Fibroblast of lung (primary cell): ENCODE measurements at regions not wholly inside any gene's neighbourhood (a gene's known extent, or its start where the extent isn't known, plus 50 kb on each side); places are given as distances from the start of the nearest gene placed in this dataset.

ENCODE experiments used
- DNase-seq, 2 donors: peaks; one replicate each; pipeline versions ENCODE4 v3.0.0 to v3.0.0-alpha.2; 2010; ENCODE audit warnings: low read depth in 2 of 2
- H2AFZ ChIP-seq: 2 replicates; pipeline ENCODE4 v1.5.1; 2012; ENCODE audit warnings: low read length, control low read depth, inconsistent platforms
- H3K27ac ChIP-seq: 2 replicates; pipeline ENCODE4 v1.5.1; 2011; ENCODE audit warnings: low read length, control low read depth; ENCODE audit not compliant: insufficient read depth
- H3K27me3 ChIP-seq: 2 replicates; pipeline ENCODE4 v1.5.1; 2011; ENCODE audit warnings: mild to moderate bottlenecking, low read length; ENCODE audit not compliant: control insufficient read depth, insufficient read depth
- H3K36me3 ChIP-seq: 2 replicates; pipeline ENCODE4 v1.5.1; 2011; ENCODE audit warnings: low read length; ENCODE audit not compliant: control insufficient read depth, insufficient read depth
- H3K4me1 ChIP-seq: 2 replicates; pipeline ENCODE4 v1.5.1; 2011; ENCODE audit warnings: low read length; ENCODE audit not compliant: control insufficient read depth, insufficient read depth; ENCODE audit errors: extremely low read depth
- H3K4me2 ChIP-seq: 2 replicates; pipeline ENCODE4 v1.5.1; 2011; ENCODE audit warnings: low read length, control low read depth; ENCODE audit not compliant: insufficient read depth; ENCODE audit errors: extremely low read depth
- H3K4me3 ChIP-seq, 4 experiments: fragments of 200-600 bp in 1 of 4; sonication (generic) in 1 of 4; replicated peaks in 1 of 4; 2 replicates each; pipeline ENCODE4 v1.5.1; 2011 to 2016; ENCODE audit warnings: low read length in 4 of 4, low read depth in 3 of 4, mild to moderate bottlenecking in 3 of 4, control low read depth in 2 of 4, inconsistent platforms in 1 of 4, mixed read lengths in 1 of 4; ENCODE audit not compliant: insufficient read depth in 1 of 4; ENCODE audit errors: control extremely low read depth in 1 of 4
- H3K79me2 ChIP-seq: 2 replicates; pipeline ENCODE4 v1.5.1; 2012; ENCODE audit warnings: mild to moderate bottlenecking, low read length, inconsistent platforms; ENCODE audit not compliant: control insufficient read depth, insufficient read depth
- H3K9ac ChIP-seq: 2 replicates; pipeline ENCODE4 v1.5.1; 2011; ENCODE audit warnings: mild to moderate bottlenecking, low read length, control low read depth; ENCODE audit not compliant: insufficient read depth
- H3K9me3 ChIP-seq: 2 replicates; pipeline ENCODE4 v1.5.1; 2012; ENCODE audit warnings: low read depth, low read length; ENCODE audit not compliant: control insufficient read depth, insufficient read depth
- H4K20me1 ChIP-seq: 2 replicates; pipeline ENCODE4 v1.5.1; 2011; ENCODE audit warnings: low read length; ENCODE audit not compliant: control insufficient read depth, insufficient read depth; ENCODE audit errors: extremely low read depth
- CTCF ChIP-seq, 2 donors: IDR thresholded peaks in 1 of 2; conservative IDR thresholded peaks in 1 of 2; 1 replicate in 1 of 2; 2 replicates in 1 of 2; pipeline ENCODE4 v1.5.1; 2011 to 2012; ENCODE audit warnings: low read length in 2 of 2, control low read depth in 1 of 2, inconsistent platforms in 1 of 2, low read depth in 1 of 2, mild to moderate bottlenecking in 1 of 2
- EZH2 ChIP-seq: IDR thresholded peaks from 2 replicates; pipeline ENCODE4 v1.5.1; 2012; ENCODE audit warnings: low read length, control low read depth, mild to moderate bottlenecking; ENCODE audit errors: missing control alignments

DNA sequence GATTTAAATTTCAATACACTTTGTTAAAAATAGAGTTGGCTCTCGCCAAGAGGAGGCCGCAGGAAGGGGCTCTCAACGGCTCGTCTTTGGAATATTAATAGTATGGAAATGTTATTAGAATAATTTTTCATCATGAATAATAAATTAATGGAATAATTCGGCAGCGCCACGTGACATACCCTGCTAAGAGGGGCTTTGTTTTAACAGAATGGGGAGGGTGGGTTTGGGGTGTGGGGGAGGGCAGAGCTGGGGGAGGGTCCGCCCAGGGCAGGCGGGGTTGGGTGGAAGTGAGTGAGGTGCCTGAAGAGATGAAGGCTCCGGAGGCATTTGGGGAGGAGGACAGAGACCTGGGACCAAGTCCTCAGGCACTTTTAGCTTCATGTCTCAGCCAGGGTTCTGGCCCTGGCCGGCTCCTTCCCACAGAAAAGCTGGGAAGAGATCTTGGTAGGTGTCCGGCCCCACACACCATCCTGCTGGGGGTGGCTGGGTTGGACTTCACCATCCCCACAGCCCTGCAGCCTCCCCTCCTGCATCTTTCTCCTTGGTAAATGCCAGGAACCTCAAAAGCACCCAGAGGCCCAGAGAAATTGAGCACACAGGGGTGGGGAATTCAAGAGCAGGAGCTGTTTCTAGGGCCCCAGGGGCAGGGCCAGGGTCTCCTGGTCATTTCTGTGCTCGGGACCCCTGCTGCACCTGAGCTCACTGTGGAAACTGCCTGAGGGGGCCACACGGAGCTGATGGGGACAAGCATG, 93.6 kb upstream of the BHLHE23 start:
- TF ChIP-seq CTCF (conservative IDR thresholded peaks at IDR 0.05 in 1 of 2, IDR thresholded peaks at IDR 0.05 in 1 of 2; ENCODE audit: low read depth in 1 of 2, low read length in 2 of 2): no peak
- TF ChIP-seq EZH2: no peak
- no peaks in the 10 kb centered on the region for H3K27me3 ChIP-seq
- no peaks in the 10 kb centered on the region for H3K79me2 ChIP-seq
- no peak overlapping the region for H3K27ac ChIP-seq
- DNase-seq: no peak
- H4K20me1 ChIP-seq: no peaks in the 10 kb centered on the region
- no peaks in the 10 kb centered on the region for H3K36me3 ChIP-seq
- no peak overlapping the region for H2AFZ ChIP-seq
- H3K4me2 ChIP-seq: no peak overlapping the region
- H3K4me3 ChIP-seq: no peak overlapping the region
- H3K4me1 ChIP-seq: no peaks in the 10 kb centered on the region
- H3K9ac ChIP-seq: no peak overlapping the region
- no peaks in the 10 kb centered on the region for H3K9me3 ChIP-seq

DNA sequence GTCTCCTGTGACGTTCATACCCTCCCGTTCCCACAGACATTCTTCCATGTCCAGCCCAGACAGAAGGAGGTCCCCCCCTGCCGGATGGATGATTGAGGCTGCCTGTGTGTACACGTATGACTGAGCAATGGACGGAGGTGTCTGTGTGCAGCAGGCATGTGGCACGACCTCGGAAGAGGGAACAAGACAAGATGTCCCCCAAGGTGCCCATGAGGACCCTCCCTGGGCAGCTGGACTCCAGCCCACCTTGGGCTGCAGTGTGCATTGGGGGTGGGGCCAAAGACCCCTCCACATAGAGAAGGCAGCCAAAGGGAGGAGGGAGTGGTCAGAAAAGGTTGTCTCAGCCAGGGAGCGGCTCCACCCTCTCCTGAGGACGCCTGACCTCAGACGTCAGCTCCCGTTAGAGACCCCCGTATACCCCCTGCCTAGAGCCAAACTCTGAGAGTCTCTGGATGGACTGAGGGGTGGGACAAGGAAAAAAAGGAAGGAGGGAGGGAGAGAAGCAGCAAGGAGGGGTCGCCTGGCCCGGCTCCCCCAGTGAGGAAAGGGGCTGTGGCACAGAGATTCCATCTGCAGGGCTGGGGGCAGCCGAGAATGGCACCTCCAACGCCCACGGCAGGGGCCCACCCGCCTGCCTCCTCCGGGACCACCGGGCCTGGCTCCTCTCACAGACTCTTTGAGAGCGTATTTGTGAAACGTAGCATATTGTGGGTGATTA, 92.9 kb upstream of the BHLHE23 start:
- Histone ChIP-seq H3K4me1 (no peaks in the 10 kb centered on the region), H4K20me1 (no peaks in the 10 kb centered on the region), H3K27ac (no peak overlapping the region), H3K9ac (no peak overlapping the region), H3K9me3 (no peaks in the 10 kb centered on the region), H3K4me2 (no peak overlapping the region), H3K4me3 (no peak overlapping the region), H3K36me3 (no peaks in the 10 kb centered on the region), H2AFZ (no peak overlapping the region), H3K27me3 (no peaks in the 10 kb centered on the region), H3K79me2 (no peaks in the 10 kb centered on the region)
- TF ChIP-seq CTCF (conservative IDR thresholded peaks at IDR 0.05 in 1 of 2, IDR thresholded peaks at IDR 0.05 in 1 of 2; ENCODE audit: low read depth in 1 of 2, low read length in 2 of 2): no peak
- TF ChIP-seq EZH2: no peak
- DNase-seq: no peak

DNA sequence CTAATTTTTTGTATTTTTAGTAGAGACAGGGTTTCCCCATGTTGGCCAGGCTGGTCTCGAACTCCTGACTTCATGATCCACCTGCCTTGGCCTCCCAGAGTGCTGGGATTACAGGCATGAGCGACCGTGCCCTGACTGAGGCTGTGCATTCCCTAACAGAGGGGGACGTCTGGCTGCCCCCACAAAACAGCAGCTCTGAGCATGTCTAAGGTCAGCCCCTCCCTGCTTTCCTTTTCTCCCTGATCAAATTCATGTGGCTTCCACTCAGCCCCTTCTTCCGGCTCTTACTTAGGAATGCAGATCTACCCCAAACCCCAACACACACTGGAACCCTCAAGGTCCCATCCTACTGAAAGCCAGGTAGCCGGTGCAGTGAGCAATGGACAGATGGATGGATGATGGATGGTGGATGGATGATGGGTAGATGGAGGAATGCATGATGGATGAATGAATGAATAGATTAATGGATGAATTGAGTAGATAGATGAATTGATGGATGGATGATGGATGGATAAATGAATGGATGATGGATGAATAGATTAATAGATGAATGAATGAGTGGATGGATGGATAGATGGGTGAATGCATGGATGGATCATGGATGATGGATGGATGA, 91.5 kb upstream of the BHLHE23 start:
- DNase-seq: no peak
- Histone ChIP-seq H3K4me1 (no peaks in the 10 kb centered on the region), H3K4me3 (no peak overlapping the region), H3K27ac (no peak overlapping the region), H3K4me2 (no peak overlapping the region), H3K36me3 (no peaks in the 10 kb centered on the region), H3K9ac (no peak overlapping the region), H3K27me3 (no peaks in the 10 kb centered on the region), H2AFZ (no peak overlapping the region), H3K9me3 (no peaks in the 10 kb centered on the region), H4K20me1 (no peaks in the 10 kb centered on the region), H3K79me2 (no peaks in the 10 kb centered on the region)
- TF ChIP-seq CTCF (conservative IDR thresholded peaks at IDR 0.05 in 1 of 2, IDR thresholded peaks at IDR 0.05 in 1 of 2; ENCODE audit: low read depth in 1 of 2, low read length in 2 of 2) (no peak), EZH2 (no peak)
